Activated naive CD4-positive, alpha-beta T cell treated with anti-CD3 and anti-CD28 coated beads, Interleukin-2, amount 50 U/mL, for 72 hours (primary cell): ENCODE measurements at regions not wholly inside any gene's neighbourhood (a gene's known extent, or its start where the extent isn't known, plus 50 kb on each side); places are given as distances from the start of the nearest gene placed in this dataset.

Experiments
- ATAC-seq, 2 donors: fragments of 150-1000 bp; cut with Tn5 transposase; 2 replicates each; pipeline ENCODE4 v1.10.0; 2021; ENCODE audit warnings: mild to moderate bottlenecking in 2 of 2, moderate library complexity in 2 of 2
- DNase-seq, 2 donors: peaks; one replicate each; pipeline ENCODE4 v3.0.0; 2021 to 2022; ENCODE audit warnings: low spot score in 2 of 2
- H3K27ac Mint-ChIP-seq, 2 donors: one replicate each; pipeline ENCODE4 v1.8.0; 2022; ENCODE audit warnings: mild to moderate bottlenecking in 2 of 2, mixed read lengths in 2 of 2
- H3K36me3 Mint-ChIP-seq, 2 donors: one replicate each; pipeline ENCODE4 v1.8.0; 2022; ENCODE audit warnings: mixed read lengths in 2 of 2
- H3K9me3 Mint-ChIP-seq, 2 donors: one replicate each; pipeline ENCODE4 v1.8.0; 2022; ENCODE audit warnings: mixed read lengths in 2 of 2

GRCh38 chr11:43582863-43583462 is 97.6 kb upstream of the HSD17B12 start:
- Mint-ChIP-seq H3K9me3 (no peaks in the 10 kb centered on the region), H3K27ac (no peak overlapping the region), H3K36me3 (peaks cover 6% of the 10 kb centered on the region in 2 donors)
- no peak for ATAC-seq
- DNase-seq: no peak

GRCh38 chr11:43583548-43583947 is 97.0 kb upstream of the HSD17B12 start:
- ATAC-seq (no peak), DNase-seq (no peak)
- no peaks in the 10 kb centered on the region for H3K9me3 Mint-ChIP-seq
- peaks cover 6% of the 10 kb centered on the region in 2 donors for H3K36me3 Mint-ChIP-seq
- no peak overlapping the region for H3K27ac Mint-ChIP-seq

- DNase-seq: no peak
- ATAC-seq: no peak
- no peaks in the 10 kb centered on the region for H3K36me3 Mint-ChIP-seq
- H3K9me3 Mint-ChIP-seq: no peaks in the 10 kb centered on the region
- no peak overlapping the region for H3K27ac Mint-ChIP-seq
Observed at GRCh38 chr11:43585877-43586608, 94.5 kb upstream of the HSD17B12 start.

GRCh38 chr11:43589601-43590250 is 90.8 kb upstream of the HSD17B12 start:
- ATAC-seq (no peak), DNase-seq (no peak)
- Mint-ChIP-seq H3K36me3 (no peaks in the 10 kb centered on the region), H3K9me3 (no peaks in the 10 kb centered on the region), H3K27ac (no peak overlapping the region)

DNA sequence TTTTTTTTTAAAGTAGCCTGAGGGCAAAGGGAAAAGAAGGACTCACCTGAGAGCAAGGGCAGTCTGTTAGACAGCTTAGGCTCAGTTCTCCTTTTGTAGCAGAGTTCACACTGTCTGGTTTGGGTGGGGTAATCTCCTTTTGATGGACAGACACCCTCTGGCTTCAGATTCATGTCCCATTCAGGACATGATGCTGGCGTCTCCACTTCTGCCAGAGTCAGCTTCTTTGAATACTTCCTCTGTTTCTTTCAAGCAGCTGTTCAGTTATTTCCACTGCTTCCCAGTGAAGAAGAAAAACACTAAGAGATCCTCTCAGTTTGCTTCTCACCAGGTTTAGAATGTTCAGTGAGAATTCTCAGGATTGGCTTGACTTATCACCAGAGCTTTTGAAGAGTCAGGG is 79.0 kb upstream of the HSD17B12 start:
- H3K27ac Mint-ChIP-seq: no peak overlapping the region
- no peaks in the 10 kb centered on the region for H3K36me3 Mint-ChIP-seq
- no peak for ATAC-seq
- H3K9me3 Mint-ChIP-seq: no peaks in the 10 kb centered on the region
- no peak for DNase-seq

- H3K36me3 Mint-ChIP-seq: no peaks in the 10 kb centered on the region
- DNase-seq (no peak), ATAC-seq (no peak)
- H3K27ac Mint-ChIP-seq: no peak overlapping the region
- no peaks in the 10 kb centered on the region for H3K9me3 Mint-ChIP-seq
Observed at GRCh38 chr11:43602670-43603069, 77.9 kb upstream of the HSD17B12 start.

DNA sequence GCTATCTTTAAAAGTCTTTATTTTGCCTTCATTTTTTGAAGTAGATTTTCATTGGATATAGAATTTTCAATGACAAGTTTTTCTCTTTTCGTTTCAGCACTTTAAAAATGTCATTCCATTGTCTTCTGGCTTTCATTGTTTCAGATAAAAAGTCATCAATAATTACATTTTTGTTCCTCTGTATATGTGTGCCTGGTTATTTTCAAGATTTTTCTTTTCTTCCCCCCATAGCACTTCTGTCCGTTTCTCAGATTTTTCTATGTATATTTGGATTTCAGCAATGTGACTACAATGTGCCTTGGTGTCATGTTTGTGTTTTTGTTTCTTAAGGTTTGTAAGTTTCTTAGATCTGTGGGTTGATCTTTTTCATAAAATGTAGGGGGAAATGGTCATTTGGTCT is 66.3 kb upstream of the HSD17B12 start:
- ATAC-seq (no peak), DNase-seq (no peak)
- H3K27ac Mint-ChIP-seq: no peak overlapping the region
- H3K9me3 Mint-ChIP-seq: peaks cover 22 to 25% of the 10 kb centered on the region in 2 donors
- H3K36me3 Mint-ChIP-seq: peaks cover 8 to 20% of the 10 kb centered on the region in 2 donors

DNA sequence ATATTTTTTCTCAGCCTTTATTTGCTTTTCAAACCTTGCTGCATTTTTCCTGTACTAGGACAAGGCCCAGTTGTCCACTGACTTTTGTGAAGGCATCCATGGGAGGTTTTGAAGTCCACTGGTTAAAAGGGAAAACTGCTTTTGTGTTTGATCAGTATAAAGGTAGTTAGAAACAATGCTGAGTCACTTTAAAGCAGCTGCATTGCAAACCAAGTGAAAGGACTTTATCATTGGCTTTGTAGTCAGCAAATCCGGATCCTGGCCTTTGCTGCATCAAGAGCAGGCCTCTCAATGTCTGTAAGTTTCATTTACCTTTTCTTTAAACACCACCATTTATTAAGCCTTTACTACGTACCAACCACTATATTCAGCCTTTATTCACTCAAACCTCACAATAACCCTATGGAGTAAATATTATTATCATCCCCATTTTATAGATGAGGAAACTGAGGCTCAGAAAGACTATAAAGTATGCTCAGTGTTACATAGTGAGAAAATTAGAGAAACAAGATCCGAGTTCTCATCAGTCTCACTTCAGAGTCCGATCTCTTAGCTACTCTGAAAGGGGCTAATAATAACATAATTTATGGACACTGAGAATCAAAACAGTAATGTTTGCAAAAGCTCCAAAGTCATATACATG is 60.6 kb upstream of the HSD17B12 start:
- Mint-ChIP-seq H3K27ac (no peak overlapping the region), H3K36me3 (peaks cover 0 to 16% of the 10 kb centered on the region in 2 donors), H3K9me3 (peaks cover 13 to 22% of the 10 kb centered on the region in 2 donors)
- ATAC-seq (no peak), DNase-seq (no peak)

DNA sequence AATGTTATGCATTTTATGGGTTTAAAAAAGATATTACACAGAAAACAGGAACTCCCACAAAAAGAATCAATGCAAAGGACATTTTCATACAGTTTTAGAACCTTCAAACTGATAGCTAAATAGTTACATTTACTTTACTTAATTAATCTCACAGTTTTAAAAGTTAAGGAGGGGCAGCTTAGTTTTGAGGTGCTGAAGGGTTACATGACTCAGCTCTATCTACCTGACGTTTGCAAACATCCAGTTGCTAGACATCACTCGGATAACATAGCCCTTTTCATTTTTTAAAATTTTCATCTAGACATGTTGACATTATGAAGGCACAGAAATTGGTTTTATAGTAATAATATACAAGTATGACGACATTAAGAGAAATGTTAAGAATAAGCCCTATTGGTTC is 53.7 kb upstream of the HSD17B12 start:
- Mint-ChIP-seq H3K36me3 (no peaks in the 10 kb centered on the region), H3K9me3 (no peaks in the 10 kb centered on the region), H3K27ac (no peak overlapping the region)
- ATAC-seq (no peak), DNase-seq (no peak)
